CD4-positive, alpha-beta T cell (primary cell): ENCODE measurements at regions not wholly inside any gene's neighbourhood (a gene's known extent, or its start where the extent isn't known, plus 50 kb on each side); places are given as distances from the start of the nearest gene placed in this dataset.

Experiments used
- ATAC-seq: fragments of 200-7000 bp; cut with Tn5 transposase; one replicate; pipeline ENCODE4 v1.10.0; 2022; ENCODE audit warnings: mild to moderate bottlenecking; ENCODE audit not compliant: poor library complexity
- CTCF ChIA-PET: fragments of 350-600 bp; sonication (Branson Sonifier 250); formaldehyde crosslinking; loops from one replicate; lab custom pipeline; 2021; ENCODE audit warnings: antibody characterized with exemption, inconsistent platforms; lab: Charles Lee
- POLR2A ChIA-PET: fragments of 350-600 bp; sonication (Branson Sonifier 250); formaldehyde crosslinking; loops from one replicate; lab custom pipeline; 2021; ENCODE audit warnings: antibody characterized with exemption, inconsistent platforms; lab: Charles Lee
- DNase-seq, 14 experiments: peaks; one replicate each; pipeline ENCODE4 v3.0.0-alpha.2; 2013 to 2020; ENCODE audit warnings: mixed read lengths in 2 of 14
- H3K27ac ChIP-seq, 2 donors: one replicate each; pipeline versions ENCODE4 v1.5.1 to v1.7.0; 2013; ENCODE audit warnings: low read length in 2 of 2, low read depth in 1 of 2, mild to moderate bottlenecking in 1 of 2
- H3K27me3 ChIP-seq, 2 experiments: 1 replicate in 1 of 2; 2 replicates in 1 of 2; pipeline versions ENCODE4 v1.6.1 to v1.7.0; 2013; ENCODE audit warnings: low read length in 2 of 2, control low read depth in 1 of 2, mild to moderate bottlenecking in 1 of 2, moderate library complexity in 1 of 2; ENCODE audit not compliant: insufficient read depth in 2 of 2, control insufficient read depth in 1 of 2
- H3K36me3 ChIP-seq: one replicate; pipeline ENCODE4 v1.6.1; 2013; ENCODE audit warnings: low read length, control low read depth; ENCODE audit not compliant: insufficient read depth
- H3K4me1 ChIP-seq: one replicate; pipeline ENCODE4 v1.6.1; 2013; ENCODE audit warnings: low read length, control low read depth; ENCODE audit not compliant: insufficient read depth
- H3K4me3 ChIP-seq: one replicate; pipeline ENCODE4 v1.5.1; 2013; ENCODE audit warnings: mild to moderate bottlenecking, low read length, moderate library complexity
- H3K9me3 ChIP-seq, 2 experiments: 1 replicate in 1 of 2; 2 replicates in 1 of 2; pipeline versions ENCODE4 v1.6.1 to v1.7.0; 2013; ENCODE audit warnings: low read length in 2 of 2, mild to moderate bottlenecking in 2 of 2, control low read depth in 1 of 2, moderate library complexity in 1 of 2; ENCODE audit not compliant: control insufficient read depth in 1 of 2, insufficient read depth in 1 of 2
- H3K27ac Mint-ChIP-seq: one replicate; pipeline ENCODE4 v1.8.0; 2020; ENCODE audit warnings: mixed read lengths
- H3K27me3 Mint-ChIP-seq: one replicate; pipeline ENCODE4 v1.8.0; 2021; ENCODE audit warnings: mixed read lengths
- H3K36me3 Mint-ChIP-seq: one replicate; pipeline ENCODE4 v1.8.0; 2021; ENCODE audit warnings: low read depth, mixed read lengths
- H3K4me1 Mint-ChIP-seq: one replicate; pipeline ENCODE4 v1.8.0; 2021; ENCODE audit warnings: low read depth, mixed read lengths
- H3K4me3 Mint-ChIP-seq: one replicate; pipeline ENCODE4 v1.8.0; 2020; ENCODE audit warnings: mild to moderate bottlenecking, mixed read lengths
- H3K9me3 Mint-ChIP-seq: one replicate; pipeline ENCODE4 v1.8.0; 2020; ENCODE audit warnings: mixed read lengths
- intact Hi-C, 2 experiments: fragments of 100-400 bp; cut with DNase I in 1 of 2; cut with micrococcal nuclease in 1 of 2; formaldehyde crosslinking; loops; one replicate each; pipeline versions ENCODE4 v1.15.1 to v1.9.0; 2023 to 2025; cut with DNase I, micrococcal nuclease
- TF ChIP-seq, protein P1 (sequence below): fragments of 200-600 bp; IDR thresholded peaks from one replicate; pipeline ENCODE4 v1.8.0; 2022; ENCODE audit warnings: antibody characterized with exemption, mild to moderate bottlenecking

DNA sequence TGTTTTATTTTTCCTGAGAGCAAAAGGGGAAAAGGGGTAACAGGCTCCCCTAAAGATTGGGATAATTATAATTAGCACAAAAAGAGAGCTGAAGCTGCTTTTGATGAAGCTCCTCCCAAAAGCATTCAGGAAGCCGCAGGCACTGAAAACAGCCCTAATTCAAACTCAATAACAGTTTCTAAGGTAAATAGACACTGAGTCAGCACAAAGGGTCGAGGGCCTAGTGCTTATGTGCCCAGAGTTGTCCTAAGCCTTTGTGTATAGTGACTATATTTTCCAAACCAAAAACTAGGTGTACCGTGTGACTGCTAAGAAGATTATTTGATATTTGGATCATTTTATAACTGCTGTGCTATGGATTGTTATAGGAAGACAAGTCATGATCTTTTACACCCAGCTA lies 67.7 kb downstream of the HMHB1 start:
- CTCF ChIA-PET, result no interaction called here
- H3K4me1 Mint-ChIP-seq, result no peaks in the 10 kb centered on the region
- no peak overlapping the region for H3K4me3 Mint-ChIP-seq
- no peak overlapping the region for H3K27ac Mint-ChIP-seq
- no peaks in the 10 kb centered on the region for H3K27me3 Mint-ChIP-seq
- Histone ChIP-seq H3K36me3 (no peaks in the 10 kb centered on the region), H3K4me3 (no peak overlapping the region), H3K27ac (no peak overlapping the region), H3K4me1 (no peaks in the 10 kb centered on the region), H3K27me3 (no peaks in the 10 kb centered on the region), H3K9me3 (no peaks in the 10 kb centered on the region)
- ATAC-seq (no peak), DNase-seq (no peak)
- no peaks in the 10 kb centered on the region for H3K9me3 Mint-ChIP-seq
- TF ChIP-seq, protein P1, sequence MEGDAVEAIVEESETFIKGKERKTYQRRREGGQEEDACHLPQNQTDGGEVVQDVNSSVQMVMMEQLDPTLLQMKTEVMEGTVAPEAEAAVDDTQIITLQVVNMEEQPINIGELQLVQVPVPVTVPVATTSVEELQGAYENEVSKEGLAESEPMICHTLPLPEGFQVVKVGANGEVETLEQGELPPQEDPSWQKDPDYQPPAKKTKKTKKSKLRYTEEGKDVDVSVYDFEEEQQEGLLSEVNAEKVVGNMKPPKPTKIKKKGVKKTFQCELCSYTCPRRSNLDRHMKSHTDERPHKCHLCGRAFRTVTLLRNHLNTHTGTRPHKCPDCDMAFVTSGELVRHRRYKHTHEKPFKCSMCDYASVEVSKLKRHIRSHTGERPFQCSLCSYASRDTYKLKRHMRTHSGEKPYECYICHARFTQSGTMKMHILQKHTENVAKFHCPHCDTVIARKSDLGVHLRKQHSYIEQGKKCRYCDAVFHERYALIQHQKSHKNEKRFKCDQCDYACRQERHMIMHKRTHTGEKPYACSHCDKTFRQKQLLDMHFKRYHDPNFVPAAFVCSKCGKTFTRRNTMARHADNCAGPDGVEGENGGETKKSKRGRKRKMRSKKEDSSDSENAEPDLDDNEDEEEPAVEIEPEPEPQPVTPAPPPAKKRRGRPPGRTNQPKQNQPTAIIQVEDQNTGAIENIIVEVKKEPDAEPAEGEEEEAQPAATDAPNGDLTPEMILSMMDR, result no peak
- POLR2A ChIA-PET, result interaction anchor here (0.6 kb wide), 1 partner anchor 481 kb away, joined by 3 read pairs; no protein-coding TSS in a partner anchor
- H3K36me3 Mint-ChIP-seq, result no peaks in the 10 kb centered on the region
- intact Hi-C loops, result no loop called here

DNA sequence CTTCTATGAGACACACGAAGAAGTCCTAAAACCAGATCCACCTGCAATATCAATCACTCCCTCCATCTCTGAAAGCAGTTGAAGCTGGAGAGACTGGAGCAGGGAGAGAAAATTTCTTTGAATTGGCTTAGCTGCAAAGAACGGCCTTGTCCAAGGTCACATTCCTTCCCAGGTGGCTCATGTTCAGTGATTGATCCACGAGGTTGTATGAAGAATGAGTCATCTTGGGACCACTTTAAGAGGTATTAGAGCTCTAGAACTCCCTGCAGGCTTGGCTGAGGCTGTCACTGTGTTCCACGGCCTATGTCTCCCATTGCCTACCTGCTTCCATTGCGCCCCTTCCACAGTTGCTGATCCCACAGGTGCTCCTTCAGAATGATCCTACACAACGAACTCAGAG lies 68.2 kb downstream of the HMHB1 start:
- ChIA-PET POLR2A (interaction anchor here (0.6 kb wide), 1 partner anchor 482 kb away, joined by 3 read pairs; no protein-coding TSS in a partner anchor), CTCF (no interaction called here)
- Mint-ChIP-seq H3K4me1 (no peaks in the 10 kb centered on the region), H3K27me3 (no peaks in the 10 kb centered on the region), H3K36me3 (no peaks in the 10 kb centered on the region), H3K27ac (no peak overlapping the region), H3K9me3 (no peaks in the 10 kb centered on the region), H3K4me3 (no peak overlapping the region)
- Histone ChIP-seq H3K4me1 (no peaks in the 10 kb centered on the region), H3K9me3 (no peaks in the 10 kb centered on the region), H3K27me3 (no peaks in the 10 kb centered on the region), H3K4me3 (no peak overlapping the region), H3K27ac (no peak overlapping the region), H3K36me3 (no peaks in the 10 kb centered on the region)
- intact Hi-C loops, result no loop called here
- DNase-seq, result no peak
- ATAC-seq, result no peak
- TF ChIP-seq, protein P1, result no peak

DNA sequence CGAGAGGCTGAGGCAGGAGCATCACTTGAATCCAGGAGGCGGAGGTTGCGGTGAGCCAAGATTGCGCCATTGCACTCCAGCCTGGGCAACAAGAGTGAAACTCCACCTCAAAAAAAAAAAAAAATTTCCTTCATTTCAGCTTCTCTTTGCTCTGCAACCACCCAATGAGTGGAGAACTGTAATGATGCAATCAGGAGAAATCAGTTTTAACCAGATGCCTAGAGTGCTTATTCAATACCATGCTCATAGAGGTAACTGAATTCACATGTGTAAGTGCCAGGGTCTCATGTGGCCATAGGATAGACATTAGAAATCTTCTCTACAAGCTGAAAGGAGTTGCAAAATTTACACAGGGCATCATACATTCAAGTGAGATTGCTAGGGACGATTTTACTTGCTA lies 70.6 kb downstream of the HMHB1 start:
- intact Hi-C loops, result no loop called here
- Mint-ChIP-seq H3K4me3 (no peak overlapping the region), H3K9me3 (no peaks in the 10 kb centered on the region), H3K4me1 (no peaks in the 10 kb centered on the region), H3K27ac (no peak overlapping the region), H3K36me3 (no peaks in the 10 kb centered on the region), H3K27me3 (no peaks in the 10 kb centered on the region)
- Histone ChIP-seq H3K4me1 (no peaks in the 10 kb centered on the region), H3K27ac (no peak overlapping the region), H3K36me3 (no peaks in the 10 kb centered on the region), H3K4me3 (no peak overlapping the region), H3K27me3 (no peaks in the 10 kb centered on the region), H3K9me3 (no peaks in the 10 kb centered on the region)
- POLR2A ChIA-PET, result no interaction called here
- TF ChIP-seq, protein P1, result no peak
- CTCF ChIA-PET, result no interaction called here
- DNase-seq, result no peak
- no peak for ATAC-seq
